H1 (cell line): ENCODE measurements at regions not wholly inside any gene's neighbourhood (a gene's known extent, or its start where the extent isn't known, plus 50 kb on each side); places are given as distances from the start of the nearest gene placed in this dataset.

Experiments used
- CTCF ChIA-PET: fragments of 300-600 bp; sonication (Branson Sonifier 250); formaldehyde crosslinking; loops from one replicate; lab custom pipeline; 2021; ENCODE audit not compliant: partially characterized antibody; lab: Charles Lee
- POLR2A ChIA-PET: fragments of 300-600 bp; sonication (Branson Sonifier 250); formaldehyde crosslinking; loops from one replicate; lab custom pipeline; 2021; ENCODE audit warnings: inconsistent platforms; ENCODE audit not compliant: partially characterized antibody; lab: Charles Lee
- DNase-seq, 2 experiments: peaks; one replicate each; pipeline versions ENCODE4 v3.0.0 to v3.0.0-alpha.2; 2010 to 2022; ENCODE audit warnings: low spot score in 2 of 2, low read depth in 1 of 2, mixed read lengths in 1 of 2
- FAIRE-seq: peaks from 2 replicates; lab custom pipeline; 2011; peaks lifted over from hg19 to GRCh38; lab: Jason Lieb, UNC
- H2AFZ ChIP-seq: 2 replicates; pipeline ENCODE4 v1.8.1; 2012; ENCODE audit warnings: low read length, inconsistent platforms
- H2AK5ac ChIP-seq: 2 replicates; pipeline ENCODE4 v1.6.1; 2013; ENCODE audit warnings: low read depth, low read length
- H2BK120ac ChIP-seq: replicated peaks from 2 replicates; pipeline ENCODE3; 2013; ENCODE audit warnings: low read depth, low read length, inconsistent platforms
- H2BK12ac ChIP-seq: 2 replicates; pipeline ENCODE4 v1.6.1; 2013; ENCODE audit warnings: low read depth, low read length
- H2BK15ac ChIP-seq: 2 replicates; pipeline ENCODE4 v1.6.1; 2013; ENCODE audit warnings: low read length
- H2BK20ac ChIP-seq: 2 replicates; pipeline ENCODE4 v1.6.1; 2013; ENCODE audit warnings: low read length
- H2BK5ac ChIP-seq: 2 replicates; pipeline ENCODE4 v1.6.1; 2013; ENCODE audit warnings: low read depth, low read length
- H3K14ac ChIP-seq: 2 replicates; pipeline ENCODE4 v1.6.1; 2013; ENCODE audit warnings: inconsistent platforms; ENCODE audit not compliant: insufficient read length
- H3K18ac ChIP-seq: 2 replicates; pipeline ENCODE4 v1.6.1; 2013; ENCODE audit warnings: low read length; ENCODE audit errors: extremely low read depth
- H3K23ac ChIP-seq: 2 replicates; pipeline ENCODE4 v1.6.1; 2013; ENCODE audit warnings: inconsistent platforms; ENCODE audit not compliant: insufficient read length
- H3K23me2 ChIP-seq: 2 replicates; pipeline ENCODE4 v1.6.1; 2013; ENCODE audit warnings: low read depth, low read length
- H3K27ac ChIP-seq: 2 replicates; pipeline ENCODE4 v1.6.1; 2011; ENCODE audit warnings: low read depth, low read length, inconsistent platforms
- H3K27me3 ChIP-seq, 4 experiments: replicated peaks in 1 of 4; 1 replicate in 1 of 4; 2 replicates in 3 of 4; pipeline versions ENCODE4 v1.6.1 to v1.8.1; 2011 to 2013; ENCODE audit warnings: low read length in 3 of 4, mild to moderate bottlenecking in 3 of 4, inconsistent platforms in 2 of 4, mixed read lengths in 2 of 4, moderate library complexity in 1 of 4; ENCODE audit not compliant: control insufficient read depth in 3 of 4, insufficient read depth in 3 of 4; ENCODE audit errors: extremely low read depth in 1 of 4
- H3K36me3 ChIP-seq, 4 experiments: 2 replicates each; pipeline versions ENCODE4 v1.6.1 to v1.8.1; 2011 to 2013; ENCODE audit warnings: mild to moderate bottlenecking in 4 of 4, low read length in 3 of 4, moderate library complexity in 2 of 4, control low read depth in 1 of 4, inconsistent platforms in 1 of 4; ENCODE audit not compliant: insufficient read depth in 4 of 4, control insufficient read depth in 2 of 4
- H3K4ac ChIP-seq: replicated peaks from 2 replicates; pipeline ENCODE3; 2013; ENCODE audit warnings: low read length, low read depth, mixed read lengths, inconsistent platforms; ENCODE audit not compliant: insufficient read length
- H3K4me1 ChIP-seq, 4 experiments: replicated peaks in 1 of 4; 1 replicate in 1 of 4; 2 replicates in 3 of 4; pipeline versions ENCODE4 v1.6.1 to v1.8.1; 2011 to 2013; ENCODE audit warnings: low read length in 3 of 4, inconsistent platforms in 2 of 4, mixed read lengths in 1 of 4; ENCODE audit not compliant: insufficient read depth in 4 of 4, control insufficient read depth in 3 of 4
- H3K4me2 ChIP-seq, 2 experiments: 2 replicates each; pipeline versions ENCODE4 v1.6.1 to v1.8.1; 2011 to 2013; ENCODE audit warnings: low read depth in 2 of 2, low read length in 2 of 2, control low read depth in 1 of 2, inconsistent platforms in 1 of 2, mild to moderate bottlenecking in 1 of 2; ENCODE audit not compliant: insufficient read depth in 1 of 2
- H3K4me3 ChIP-seq, 4 experiments: fragments of 200-600, 300-600 bp in 1 of 4; sonication (generic), shearing (Covaris generic), sonication (Bioruptor Twin) in 1 of 4; 2 replicates each; pipeline versions ENCODE4 v1.5.1 to v1.8.1; 2011 to 2016; ENCODE audit warnings: low read length in 4 of 4, low read depth in 3 of 4, control low read depth in 2 of 4, inconsistent platforms in 2 of 4, mild to moderate bottlenecking in 2 of 4, mixed read lengths in 1 of 4, moderate library complexity in 1 of 4; ENCODE audit not compliant: insufficient read depth in 2 of 4; ENCODE audit errors: extremely low read depth in 1 of 4
- H3K56ac ChIP-seq: replicated peaks from 2 replicates; pipeline ENCODE3; 2013; ENCODE audit warnings: low read depth, mild to moderate bottlenecking, mixed read lengths, low read length, inconsistent platforms; ENCODE audit not compliant: insufficient read length
- H3K79me1 ChIP-seq: 2 replicates; pipeline ENCODE4 v1.6.1; 2013; ENCODE audit warnings: low read depth, low read length, control low read depth
- H3K79me2 ChIP-seq, 2 experiments: 2 replicates each; pipeline versions ENCODE4 v1.6.1 to v1.8.1; 2012 to 2013; ENCODE audit warnings: low read length in 2 of 2, mild to moderate bottlenecking in 2 of 2, inconsistent platforms in 1 of 2; ENCODE audit not compliant: insufficient read depth in 2 of 2, control insufficient read depth in 1 of 2
- H3K9ac ChIP-seq, 4 experiments: replicated peaks in 1 of 4; 1 replicate in 1 of 4; 2 replicates in 3 of 4; pipeline versions ENCODE4 v1.6.1 to v1.8.1; 2011 to 2013; ENCODE audit warnings: low read depth in 3 of 4, low read length in 3 of 4, control low read depth in 2 of 4, mild to moderate bottlenecking in 2 of 4, moderate library complexity in 2 of 4, inconsistent platforms in 1 of 4; ENCODE audit errors: extremely low read depth in 1 of 4
- H3K9me3 ChIP-seq, 2 experiments: 2 replicates each; pipeline versions ENCODE4 v1.6.1 to v1.8.1; 2012 to 2013; ENCODE audit warnings: mild to moderate bottlenecking in 2 of 2, moderate library complexity in 2 of 2, control low read depth in 1 of 2, inconsistent platforms in 1 of 2, low read depth in 1 of 2, low read length in 1 of 2, mixed read lengths in 1 of 2; ENCODE audit not compliant: insufficient read depth in 2 of 2
- H4K20me1 ChIP-seq, 2 experiments: replicated peaks in 1 of 2; 2 replicates each; pipeline versions ENCODE3 to v1.8.1; 2011 to 2013; ENCODE audit warnings: inconsistent platforms in 2 of 2, low read length in 2 of 2, mild to moderate bottlenecking in 1 of 2; ENCODE audit not compliant: insufficient read depth in 2 of 2, control insufficient read depth in 1 of 2
- H4K5ac ChIP-seq: 2 replicates; pipeline ENCODE4 v1.6.1; 2013; ENCODE audit warnings: low read length, low read depth, mixed read lengths, inconsistent platforms; ENCODE audit not compliant: insufficient read length
- H4K8ac ChIP-seq: 2 replicates; pipeline ENCODE4 v1.8.0; 2013; ENCODE audit warnings: mild to moderate bottlenecking, moderate library complexity, low read length, inconsistent platforms; ENCODE audit not compliant: insufficient read depth; ENCODE audit errors: extremely low read depth
- H4K91ac ChIP-seq: replicated peaks from 2 replicates; pipeline ENCODE3; 2013; ENCODE audit warnings: low read length, mixed read lengths, inconsistent platforms; ENCODE audit not compliant: insufficient read length
- WGBS, 2 experiments: shearing (Covaris generic) in 1 of 2; methylation state at CpG; one replicate each; pipeline versions ENCODE4 v1.1.6 to v1.1.7; 2013 to 2015; ENCODE audit warnings: low lambda C conversion rate in 2 of 2, mixed read lengths in 2 of 2, inconsistent platforms in 1 of 2, low coverage in 1 of 2, missing lambda C conversion rate in 1 of 2; ENCODE audit not compliant: insufficient replicate concordance in 2 of 2, insufficient coverage in 1 of 2, insufficient read length in 1 of 2; ENCODE audit errors: extremely low coverage in 1 of 2, missing lambda C conversion rate in 1 of 2; 5-methylcytosine and 5-hydroxymethylcytosine counted together

DNA sequence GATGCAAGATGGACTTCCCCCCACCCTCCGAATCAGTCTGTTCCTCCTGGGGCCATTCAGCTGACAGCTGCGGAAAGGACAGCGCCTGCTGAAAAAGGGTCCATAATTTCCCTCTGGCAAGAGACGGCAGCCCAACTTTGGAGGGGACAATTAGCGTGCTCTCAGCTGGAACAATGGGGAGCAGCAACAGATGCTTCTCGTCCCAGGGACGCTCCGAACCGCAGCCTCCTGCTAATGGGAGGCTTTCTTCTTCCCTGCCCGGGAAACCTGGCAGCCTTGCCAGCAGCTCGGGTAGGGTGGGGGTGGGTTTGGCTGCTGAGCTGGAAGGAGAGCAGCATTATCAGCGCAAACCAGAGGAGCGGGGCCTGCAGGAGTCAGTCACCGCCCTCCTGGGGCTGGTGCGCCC, 500.0 kb upstream of the SALL1 start:
- no peaks in the 10 kb centered on the region for H3K36me3 ChIP-seq
- no peaks in the 10 kb centered on the region for H3K79me2 ChIP-seq
- H2BK15ac ChIP-seq: no peak overlapping the region
- peak overlapping the region; percentile 50; the same call in 1 of the 2 replicates for H2BK12ac ChIP-seq
- no peak overlapping the region for H4K91ac ChIP-seq
- H3K4me3 ChIP-seq: no peak overlapping the region
- no peak overlapping the region for H3K9ac ChIP-seq
- no peak overlapping the region for H2AK5ac ChIP-seq
- H2BK120ac ChIP-seq: no peak overlapping the region
- H4K8ac ChIP-seq: peak overlapping the region; percentile 73; the same call in 1 of the 2 replicates
- no peaks in the 10 kb centered on the region for H4K20me1 ChIP-seq
- CTCF ChIA-PET: interaction anchor here (0.8 to 1.6 kb wide), 4 partner anchors 12 to 40 kb away, joined by 3 to 7 read pairs (median 4); no protein-coding TSS in a partner anchor
- H3K4me1 ChIP-seq: peaks cover 0 to 4% (median 3%) of the 10 kb centered on the region in 4 experiments; a peak in 3 of 7 replicates
- H3K23ac ChIP-seq: no peak overlapping the region
- POLR2A ChIA-PET: no interaction called here
- DNase-seq (no peak), FAIRE-seq (no peak)
- H3K9me3 ChIP-seq: no peaks in the 10 kb centered on the region
- 80% methylated on average over 14 of the region's 15 CpGs; no CpG with 5 or more reads in 1 of the 2 experiments for WGBS, 2 experiments
- H3K56ac ChIP-seq: no peak overlapping the region
- H3K27ac ChIP-seq: no peak overlapping the region
- no peak overlapping the region for H3K4ac ChIP-seq
- H3K23me2 ChIP-seq: no peaks in the 10 kb centered on the region; the same call in 1 of the 2 replicates
- no peak overlapping the region for H3K14ac ChIP-seq
- H3K18ac ChIP-seq: peak overlapping the region; percentile 83
- no peak overlapping the region for H2BK20ac ChIP-seq
- H3K79me1 ChIP-seq: no peaks in the 10 kb centered on the region
- no peak overlapping the region for H4K5ac ChIP-seq
- no peak overlapping the region for H3K4me2 ChIP-seq
- H2BK5ac ChIP-seq: peak overlapping the region; percentile 71; the same call in 1 of the 2 replicates
- no peaks in the 10 kb centered on the region for H3K27me3 ChIP-seq
- H2AFZ ChIP-seq: peak overlapping the region; percentile 87
